Kidney epithelial cell (primary cell): ENCODE measurements at regions not wholly inside any gene's neighbourhood (a gene's known extent, or its start where the extent isn't known, plus 50 kb on each side); places are given as distances from the start of the nearest gene placed in this dataset.

Experiments used
- DNase-seq: peaks from one replicate; pipeline ENCODE4 v3.0.0-alpha.2; 2010; ENCODE audit warnings: low read depth
- H3K27me3 ChIP-seq: 2 replicates; pipeline ENCODE4 v1.6.0; 2011; ENCODE audit warnings: low read length; ENCODE audit not compliant: control insufficient read depth, insufficient read depth
- H3K36me3 ChIP-seq: 2 replicates; pipeline ENCODE4 v1.5.1; 2011; ENCODE audit warnings: low read length; ENCODE audit not compliant: control insufficient read depth, insufficient read depth
- H3K4me3 ChIP-seq: 2 replicates; pipeline ENCODE4 v1.5.1; 2011; ENCODE audit warnings: low read depth, mild to moderate bottlenecking, control low read depth, low read length
- CTCF ChIP-seq: IDR thresholded peaks from 2 replicates; pipeline ENCODE4 v1.5.1; 2011; ENCODE audit warnings: mild to moderate bottlenecking, moderate library complexity, low read length, control low read depth, inconsistent platforms; ENCODE audit not compliant: insufficient read depth, poor library complexity, severe bottlenecking

GRCh38 chr1:79304131-79304530, 297.6 kb upstream of the ADGRL4 start:
- no peaks in the 10 kb centered on the region for H3K36me3 ChIP-seq
- H3K4me3 ChIP-seq, result no peak overlapping the region
- no peaks in the 10 kb centered on the region for H3K27me3 ChIP-seq
- DNase-seq, result no peak
- TF ChIP-seq CTCF, result no peak

GRCh38 chr1:79303040-79303439, 296.5 kb upstream of the ADGRL4 start:
- no peak for TF ChIP-seq CTCF
- Histone ChIP-seq H3K27me3 (no peaks in the 10 kb centered on the region), H3K4me3 (no peak overlapping the region), H3K36me3 (no peaks in the 10 kb centered on the region)
- DNase-seq, result no peak

GRCh38 chr1:79302380-79302930, 295.9 kb upstream of the ADGRL4 start:
- Histone ChIP-seq H3K36me3 (no peaks in the 10 kb centered on the region), H3K27me3 (no peaks in the 10 kb centered on the region), H3K4me3 (no peak overlapping the region)
- TF ChIP-seq CTCF, result no peak
- DNase-seq, result no peak

- no peak for TF ChIP-seq CTCF
- no peaks in the 10 kb centered on the region for H3K36me3 ChIP-seq
- DNase-seq, result no peak
- no peaks in the 10 kb centered on the region for H3K27me3 ChIP-seq
- no peak overlapping the region for H3K4me3 ChIP-seq
These were observed 289.4 kb upstream of the ADGRL4 start for GRCh38 chr1:79295967-79296366.

- TF ChIP-seq CTCF, result no peak
- DNase-seq, result no peak
- H3K36me3 ChIP-seq, result no peaks in the 10 kb centered on the region
- no peak overlapping the region for H3K4me3 ChIP-seq
- H3K27me3 ChIP-seq, result no peaks in the 10 kb centered on the region
These were observed 287.1 kb upstream of the ADGRL4 start for GRCh38 chr1:79293611-79294010.

- H3K4me3 ChIP-seq, result no peak overlapping the region
- H3K36me3 ChIP-seq, result no peaks in the 10 kb centered on the region
- TF ChIP-seq CTCF, result no peak
- no peak for DNase-seq
- H3K27me3 ChIP-seq, result no peaks in the 10 kb centered on the region
These were observed 284.5 kb upstream of the ADGRL4 start for GRCh38 chr1:79290927-79291474.
